ENCODE measurements at regions not wholly inside any gene's neighbourhood (a gene's known extent, or its start where the extent isn't known, plus 50 kb on each side); places are given as distances from the start of the nearest gene placed in this dataset.

DNA sequence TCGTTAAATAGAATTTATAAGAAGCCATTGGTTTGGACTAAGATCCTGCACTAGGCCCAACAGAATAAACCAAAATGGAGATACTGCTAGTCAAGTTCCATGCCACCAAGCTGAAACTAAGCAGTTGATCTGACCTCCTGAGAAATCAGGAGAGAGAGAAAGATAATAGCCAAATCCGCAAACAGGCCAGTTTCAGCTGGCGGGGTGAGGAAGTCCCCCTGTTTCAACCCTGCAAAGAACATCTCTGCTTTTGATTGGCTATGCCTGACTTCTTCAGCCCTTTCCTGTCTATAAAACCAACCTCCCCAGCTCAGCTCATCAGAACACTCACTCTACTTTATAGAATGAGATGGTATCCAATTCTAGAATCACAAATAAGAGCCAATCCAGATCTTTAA, 543.3 kb upstream of the ID2 start:
- Histone ChIP-seq H3K4me3 (replicated peaks; ENCODE audit: low read depth, low read length) (no peak overlapping the region), H3K27me3 (replicated peaks; ENCODE audit: control insufficient read depth, insufficient read depth, low read length) (no peaks in the 10 kb centered on the region), H3K36me3 (ENCODE audit: control insufficient read depth, insufficient read depth, low read length) (no peaks in the 10 kb centered on the region)
- no peak for DNase-seq (ENCODE audit: extremely low read depth, insufficient read length)
- TF ChIP-seq, protein P1, sequence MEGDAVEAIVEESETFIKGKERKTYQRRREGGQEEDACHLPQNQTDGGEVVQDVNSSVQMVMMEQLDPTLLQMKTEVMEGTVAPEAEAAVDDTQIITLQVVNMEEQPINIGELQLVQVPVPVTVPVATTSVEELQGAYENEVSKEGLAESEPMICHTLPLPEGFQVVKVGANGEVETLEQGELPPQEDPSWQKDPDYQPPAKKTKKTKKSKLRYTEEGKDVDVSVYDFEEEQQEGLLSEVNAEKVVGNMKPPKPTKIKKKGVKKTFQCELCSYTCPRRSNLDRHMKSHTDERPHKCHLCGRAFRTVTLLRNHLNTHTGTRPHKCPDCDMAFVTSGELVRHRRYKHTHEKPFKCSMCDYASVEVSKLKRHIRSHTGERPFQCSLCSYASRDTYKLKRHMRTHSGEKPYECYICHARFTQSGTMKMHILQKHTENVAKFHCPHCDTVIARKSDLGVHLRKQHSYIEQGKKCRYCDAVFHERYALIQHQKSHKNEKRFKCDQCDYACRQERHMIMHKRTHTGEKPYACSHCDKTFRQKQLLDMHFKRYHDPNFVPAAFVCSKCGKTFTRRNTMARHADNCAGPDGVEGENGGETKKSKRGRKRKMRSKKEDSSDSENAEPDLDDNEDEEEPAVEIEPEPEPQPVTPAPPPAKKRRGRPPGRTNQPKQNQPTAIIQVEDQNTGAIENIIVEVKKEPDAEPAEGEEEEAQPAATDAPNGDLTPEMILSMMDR (IDR thresholded peaks at IDR 0.05; ENCODE audit: insufficient read depth, low read length, poor library complexity, severe bottlenecking), result no peak

- no peak overlapping the region for H3K4me3 ChIP-seq (replicated peaks; ENCODE audit: low read depth, low read length)
These were observed 542.8 kb upstream of the ID2 start for GRCh38 chr2:8138923-8139667.

GRCh38 chr2:8139668-8140200, 542.1 kb upstream of the ID2 start:
- TF ChIP-seq, protein P1 (IDR thresholded peaks at IDR 0.05; ENCODE audit: insufficient read depth, low read length, poor library complexity, severe bottlenecking), result no peak
- no peak overlapping the region for H3K4me3 ChIP-seq (replicated peaks; ENCODE audit: low read depth, low read length)
- no peaks in the 10 kb centered on the region for H3K27me3 ChIP-seq (replicated peaks; ENCODE audit: control insufficient read depth, insufficient read depth, low read length)
- no peak for DNase-seq (ENCODE audit: extremely low read depth, insufficient read length)
- H3K36me3 ChIP-seq (ENCODE audit: control insufficient read depth, insufficient read depth, low read length), result no peaks in the 10 kb centered on the region

More at GRCh38 chr2:8138923-8139667, 542.8 kb upstream of the ID2 start:
- DNase-seq (ENCODE audit: extremely low read depth, insufficient read length), result no peak
- no peaks in the 10 kb centered on the region for H3K36me3 ChIP-seq (ENCODE audit: control insufficient read depth, insufficient read depth, low read length)
- H3K27me3 ChIP-seq (replicated peaks; ENCODE audit: control insufficient read depth, insufficient read depth, low read length), result no peaks in the 10 kb centered on the region
- TF ChIP-seq, protein P1 (IDR thresholded peaks at IDR 0.05; ENCODE audit: insufficient read depth, low read length, poor library complexity, severe bottlenecking), result no peak

GRCh38 chr2:8141079-8141707, 540.7 kb upstream of the ID2 start:
- TF ChIP-seq, protein P1 (IDR thresholded peaks at IDR 0.05; ENCODE audit: insufficient read depth, low read length, poor library complexity, severe bottlenecking), result no peak
- no peak for DNase-seq (ENCODE audit: extremely low read depth, insufficient read length)
- H3K36me3 ChIP-seq (ENCODE audit: control insufficient read depth, insufficient read depth, low read length), result no peaks in the 10 kb centered on the region

GRCh38 chr2:8141780-8142179, 540.1 kb upstream of the ID2 start:
- TF ChIP-seq, protein P1 (IDR thresholded peaks at IDR 0.05; ENCODE audit: insufficient read depth, low read length, poor library complexity, severe bottlenecking), result no peak
- no peak for DNase-seq (ENCODE audit: extremely low read depth, insufficient read length)

More at GRCh38 chr2:8141079-8141707, 540.7 kb upstream of the ID2 start:
- H3K4me3 ChIP-seq (replicated peaks; ENCODE audit: low read depth, low read length), result no peak overlapping the region
- no peaks in the 10 kb centered on the region for H3K27me3 ChIP-seq (replicated peaks; ENCODE audit: control insufficient read depth, insufficient read depth, low read length)

More at GRCh38 chr2:8141780-8142179, 540.1 kb upstream of the ID2 start:
- no peak overlapping the region for H3K4me3 ChIP-seq (replicated peaks; ENCODE audit: low read depth, low read length)
- H3K36me3 ChIP-seq (ENCODE audit: control insufficient read depth, insufficient read depth, low read length), result no peaks in the 10 kb centered on the region
- no peaks in the 10 kb centered on the region for H3K27me3 ChIP-seq (replicated peaks; ENCODE audit: control insufficient read depth, insufficient read depth, low read length)
